ENCODE measurements at regions not wholly inside any gene's neighbourhood (a gene's known extent, or its start where the extent isn't known, plus 50 kb on each side); places are given as distances from the start of the nearest gene placed in this dataset.
"Not testable (repeated sequence)": the region's sequence is repeated elsewhere in the genome, so short reads cannot be mapped to it uniquely, and the experiment has no call there.

GRCh38 chr6:133769463-133769862 is 119.5 kb upstream of the TCF21 start:
- DNase-seq (ENCODE audit: low spot score) (no peak), ATAC-seq (no peak)
- intact Hi-C loops (cut with DNase I) = no loop called here

DNA sequence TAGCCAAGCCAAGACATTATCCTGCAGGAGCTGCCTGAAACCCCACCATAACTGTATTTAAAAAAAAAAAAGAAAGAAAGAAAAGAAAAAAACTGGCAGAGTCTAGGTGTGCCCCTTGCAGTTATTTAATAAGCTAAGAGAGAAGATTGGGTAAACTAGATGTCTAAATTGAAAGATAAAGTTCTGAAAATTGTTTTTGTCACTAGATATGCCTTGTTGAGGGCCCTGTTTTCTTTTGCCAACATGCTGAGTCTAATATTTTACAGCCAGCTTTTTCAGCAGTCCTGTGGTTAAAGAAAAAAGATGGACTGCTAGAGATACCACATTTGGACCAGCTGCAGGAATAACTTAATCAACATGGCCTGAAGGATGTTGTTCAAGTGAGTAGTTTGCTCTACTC is 116.3 kb upstream of the TCF21 start:
- DNase-seq (ENCODE audit: low spot score) = no peak
- intact Hi-C loops (cut with DNase I) = no loop called here
- no peak for ATAC-seq

GRCh38 chr6:133773776-133774175 is 115.1 kb upstream of the TCF21 start:
- ATAC-seq = no peak

DNA sequence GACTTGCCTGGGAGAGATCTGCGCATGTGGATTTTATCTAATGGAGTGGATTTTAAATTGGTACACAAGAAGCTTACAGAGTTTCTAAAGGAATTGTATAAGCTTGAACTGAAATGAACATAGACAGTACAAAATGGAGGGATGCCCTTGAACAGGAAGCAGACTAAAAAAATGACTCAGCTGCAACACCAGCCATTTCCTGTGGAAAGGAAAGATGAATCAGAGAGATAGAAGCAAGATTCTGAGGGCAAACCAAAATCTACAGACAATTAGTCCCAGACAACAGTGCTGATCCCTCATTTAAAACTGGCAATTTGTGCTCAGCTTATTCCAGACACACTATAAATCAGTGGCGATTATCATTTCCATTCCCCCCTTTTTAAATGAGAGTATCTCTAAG is 114.6 kb upstream of the TCF21 start:
- DNase-seq (ENCODE audit: low spot score) (no peak), ATAC-seq (no peak)
- intact Hi-C loops (cut with DNase I) = no loop called here

More at GRCh38 chr6:133773776-133774175, 115.1 kb upstream of the TCF21 start:
- intact Hi-C loops (cut with DNase I) = no loop called here
- no peak for DNase-seq (ENCODE audit: low spot score)

DNA sequence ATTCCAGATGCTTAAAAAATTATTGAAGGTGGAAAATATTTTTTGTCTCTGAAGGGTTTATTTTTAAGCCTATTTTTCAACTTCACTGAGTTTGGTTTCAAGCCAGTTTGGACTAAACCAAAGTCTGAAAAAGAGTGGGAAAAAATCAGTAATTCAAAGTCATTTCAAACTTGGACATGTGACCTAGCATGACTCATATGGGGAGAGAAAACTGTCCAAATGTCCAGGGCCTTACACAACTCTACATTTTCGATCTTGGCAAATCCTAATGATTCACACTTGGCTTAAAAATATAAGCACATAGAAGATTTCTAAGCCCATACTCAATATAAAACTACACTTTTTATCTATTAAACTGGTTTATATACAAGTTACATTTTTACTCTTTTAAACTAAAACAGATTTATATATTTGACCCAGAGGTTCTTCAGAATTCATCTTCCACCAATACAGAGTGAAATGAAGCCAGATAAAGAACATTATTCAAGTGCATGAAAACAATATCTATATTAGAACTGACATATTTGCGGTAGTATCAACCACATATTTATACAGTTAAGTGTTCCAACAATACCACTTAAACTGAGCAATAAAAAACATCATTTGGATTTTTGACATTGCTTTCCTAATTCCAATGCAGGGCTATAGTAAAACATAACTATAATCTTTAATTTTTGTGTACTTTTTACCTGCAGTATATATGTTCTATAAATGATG is 110.3 kb upstream of the TCF21 start:
- ATAC-seq (peak; percentile 94), DNase-seq (ENCODE audit: low spot score) (no peak)
- intact Hi-C loops (cut with DNase I) = no loop called here

GRCh38 chr6:133779916-133780695 is 108.8 kb upstream of the TCF21 start:
- intact Hi-C loops (cut with DNase I) = no loop called here
- ATAC-seq (no peak), DNase-seq (ENCODE audit: low spot score) (no peak)

- ATAC-seq = no peak
- intact Hi-C loops (cut with DNase I) = no loop called here
Measured at GRCh38 chr6:133786016-133786415, 102.9 kb upstream of the TCF21 start.

GRCh38 chr6:133787122-133787521 is 101.8 kb upstream of the TCF21 start:
- DNase-seq (ENCODE audit: low spot score) (no peak), ATAC-seq (no peak)
- intact Hi-C loops (cut with DNase I) = no loop called here

More at GRCh38 chr6:133786016-133786415, 102.9 kb upstream of the TCF21 start:
- no peak for DNase-seq (ENCODE audit: low spot score)

DNA sequence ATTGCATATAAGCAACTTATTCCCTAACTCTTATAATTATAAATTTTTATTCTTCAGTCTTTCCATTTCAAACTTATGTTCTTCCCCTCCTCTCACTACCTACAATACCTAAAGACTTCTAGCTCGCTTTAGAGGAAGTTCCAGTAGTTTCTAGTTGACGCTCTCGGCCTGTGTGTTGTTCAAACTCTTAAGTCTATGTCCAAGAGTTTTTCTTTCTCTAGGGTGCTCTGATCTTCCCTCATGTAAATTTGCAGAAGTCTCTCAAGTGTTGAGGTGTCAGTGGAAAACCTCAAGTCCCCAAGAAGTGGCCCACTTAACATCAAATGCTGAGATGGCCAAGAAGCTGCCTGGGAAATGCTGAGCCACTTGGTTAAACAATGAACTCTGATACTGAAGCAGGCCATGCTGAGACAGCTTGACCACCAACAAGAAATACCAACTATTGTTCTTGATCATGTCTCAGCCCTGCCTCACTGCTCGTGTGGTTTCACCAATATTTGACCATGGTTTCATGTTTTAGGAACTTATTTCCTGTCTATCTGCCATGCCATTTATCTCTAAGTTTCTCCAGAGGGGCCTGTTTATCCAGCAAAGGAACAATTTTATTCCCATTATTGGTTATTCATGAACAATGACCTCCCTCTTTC is 100.9 kb upstream of the TCF21 start:
- intact Hi-C loops (cut with DNase I) = no loop called here
- ATAC-seq (no peak), DNase-seq (ENCODE audit: low spot score) (no peak)

- no peak for DNase-seq (ENCODE audit: low spot score)
- no peak for ATAC-seq
- intact Hi-C loops (cut with DNase I) = no loop called here
Measured at GRCh38 chr6:133788556-133788955, 100.4 kb upstream of the TCF21 start.

DNA sequence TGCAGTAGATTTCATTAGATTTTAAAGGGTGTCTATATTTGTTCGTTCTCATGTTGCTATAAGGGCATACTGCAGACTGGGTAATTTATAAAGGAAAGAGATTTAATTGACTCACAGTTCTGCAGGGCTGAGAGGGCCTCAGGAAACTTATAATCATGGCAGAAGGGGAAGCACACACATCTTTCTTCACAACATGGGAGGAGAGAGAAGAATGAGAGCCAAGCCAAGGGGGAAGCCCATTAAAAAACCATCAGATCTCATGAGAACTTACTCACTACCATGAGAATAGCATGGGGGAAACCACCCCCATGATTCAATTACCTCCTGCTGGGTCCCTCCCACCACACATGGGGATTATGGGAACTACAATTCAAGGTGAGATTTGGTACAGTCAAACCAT is 99.5 kb upstream of the TCF21 start:
- DNase-seq (ENCODE audit: low spot score); intact Hi-C loops (cut with DNase I); ATAC-seq: not testable (repeated sequence)

DNA sequence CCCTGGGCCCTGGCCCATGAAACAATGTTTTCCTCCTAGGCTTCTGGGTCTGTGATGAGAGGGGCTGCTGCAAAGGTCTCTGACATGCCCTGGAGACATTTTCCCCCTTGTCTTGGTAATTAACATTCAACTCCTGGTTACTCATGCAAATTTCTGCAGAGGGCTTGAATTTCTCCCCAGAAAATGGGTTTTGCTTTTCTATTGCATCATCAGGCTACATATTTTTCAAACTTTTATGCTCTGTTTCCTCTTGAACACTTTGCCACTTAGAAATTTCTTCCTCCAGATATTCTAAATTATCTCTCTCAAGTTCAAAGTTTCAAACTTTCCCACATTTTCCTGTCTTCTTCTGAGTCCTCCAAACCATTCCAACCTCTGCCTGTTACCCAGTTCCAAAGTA is 98.2 kb upstream of the TCF21 start:
- intact Hi-C loops (cut with DNase I); DNase-seq (ENCODE audit: low spot score); ATAC-seq: not testable (repeated sequence)

GRCh38 chr6:133795051-133795450 is 93.9 kb upstream of the TCF21 start:
- ATAC-seq; DNase-seq (ENCODE audit: low spot score); intact Hi-C loops (cut with DNase I): not testable (repeated sequence)

DNA sequence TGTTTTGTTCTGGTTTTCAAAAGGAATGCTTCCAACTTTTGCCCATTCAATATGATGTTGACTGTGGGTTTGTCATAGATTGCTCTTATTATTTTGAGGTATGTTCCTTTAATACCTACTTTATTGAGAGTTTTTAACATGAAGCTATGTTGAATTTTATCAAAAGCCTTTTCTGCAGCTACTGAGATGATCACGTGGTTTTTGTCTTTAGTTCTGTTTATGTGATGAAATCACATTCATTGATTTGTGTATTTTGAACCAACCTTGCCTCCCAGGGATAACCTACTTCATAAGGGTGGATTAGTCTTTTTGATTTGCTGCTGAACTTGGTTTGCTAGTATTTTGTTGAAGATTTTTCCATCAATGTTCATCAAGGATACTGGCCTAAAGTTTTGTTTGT is 92.7 kb upstream of the TCF21 start:
- intact Hi-C loops (cut with DNase I) = no loop called here
- ATAC-seq = no peak
- no peak for DNase-seq (ENCODE audit: low spot score)

GRCh38 chr6:133799043-133799442 is 89.9 kb upstream of the TCF21 start:
- no peak for DNase-seq (ENCODE audit: low spot score)
- ATAC-seq = no peak
- intact Hi-C loops (cut with DNase I) = no loop called here

DNA sequence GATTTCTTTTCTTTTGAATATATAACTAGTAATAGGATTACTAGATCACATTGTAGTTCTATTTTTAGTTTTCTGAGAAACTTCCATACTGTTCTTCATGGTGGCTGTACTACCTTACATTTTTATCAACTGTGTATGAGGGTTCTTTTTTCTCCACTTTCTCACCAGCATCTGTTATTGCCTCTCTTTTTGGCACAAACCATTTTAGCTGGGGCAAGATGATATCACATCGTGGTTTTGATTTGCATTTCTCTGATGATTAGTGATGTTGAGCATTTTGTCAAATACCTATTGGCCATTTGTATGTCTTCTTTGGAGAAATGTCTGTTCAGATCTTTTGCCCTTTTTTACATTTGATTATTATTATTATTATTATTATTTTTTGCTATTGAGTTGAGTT is 86.1 kb upstream of the TCF21 start:
- ATAC-seq = no peak
- intact Hi-C loops (cut with DNase I) = no loop called here
- DNase-seq (ENCODE audit: low spot score) = no peak

- peak; percentile 89 for ATAC-seq
- intact Hi-C loops (cut with DNase I) = no loop called here
- no peak for DNase-seq (ENCODE audit: low spot score)
Measured at GRCh38 chr6:133804265-133804664, 84.6 kb upstream of the TCF21 start.

DNA sequence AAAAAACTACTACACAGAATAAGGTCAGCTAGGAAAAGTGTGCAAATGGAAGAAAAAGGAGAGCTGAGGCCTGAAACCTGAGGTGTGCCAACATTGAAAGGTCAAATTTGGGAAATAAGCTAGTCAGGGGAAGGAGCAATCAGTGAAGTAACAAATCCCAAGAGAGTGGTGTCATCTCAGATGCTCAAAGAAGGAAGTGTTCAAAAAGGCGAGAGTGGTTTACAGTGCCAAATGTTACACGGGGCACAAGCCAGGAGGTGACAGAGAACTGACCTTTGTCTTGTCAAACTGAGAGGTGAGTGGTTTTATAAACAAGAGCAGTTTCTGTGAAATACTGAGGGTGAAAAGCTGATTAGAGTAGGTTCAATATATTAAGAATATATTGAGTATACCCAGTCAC is 83.0 kb upstream of the TCF21 start:
- no peak for ATAC-seq
- intact Hi-C loops (cut with DNase I) = no loop called here
- DNase-seq (ENCODE audit: low spot score) = no peak

DNA sequence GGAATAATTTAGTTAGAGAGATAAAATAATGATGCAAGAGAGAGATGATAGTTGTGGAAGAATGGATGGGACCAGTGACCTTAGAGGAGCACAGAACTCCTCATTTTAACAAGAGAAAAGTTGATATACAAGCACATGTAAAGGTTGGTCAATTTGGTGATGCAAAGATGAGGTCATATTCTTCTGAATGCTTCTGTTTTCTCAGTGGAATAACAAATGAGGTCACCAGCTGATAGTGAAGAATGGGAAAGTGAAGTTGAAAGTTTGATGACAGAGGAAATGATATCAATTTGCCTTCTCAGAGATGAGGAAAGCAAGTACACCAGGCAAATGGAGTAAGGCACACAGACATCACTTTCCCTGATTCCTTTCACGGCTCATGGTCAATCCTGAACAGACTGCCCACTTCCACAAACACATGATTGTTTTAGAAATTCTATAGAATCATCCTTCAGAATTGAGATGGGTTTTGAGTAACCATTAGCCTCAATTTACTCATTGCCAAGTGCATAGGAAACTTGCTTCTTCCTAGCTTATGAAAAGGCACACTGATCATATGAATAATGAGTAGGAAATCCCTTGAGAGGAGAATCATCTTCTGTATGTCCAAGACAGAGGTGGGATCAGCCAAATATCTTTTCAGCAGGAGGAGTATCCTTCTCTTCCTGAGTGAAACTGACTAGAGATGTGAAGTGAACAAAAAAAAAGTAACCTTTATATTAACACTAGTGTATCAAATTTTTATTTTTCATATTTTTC is 82.4 kb upstream of the TCF21 start:
- ATAC-seq = no peak
- DNase-seq (ENCODE audit: low spot score) = no peak
- intact Hi-C loops (cut with DNase I) = no loop called here
